Body of pancreas (tissue), 4 donors: ENCODE measurements at regions not wholly inside any gene's neighbourhood (a gene's known extent, or its start where the extent isn't known, plus 50 kb on each side); places are given as distances from the start of the nearest gene placed in this dataset.

Source experiments
- CTCF ChIP-seq, 7 experiments: fragments of 450-650 bp in 4 of 7; fragments of 200-600 bp in 3 of 7; sonication (generic) in 3 of 7; IDR thresholded peaks; one replicate each; pipeline ENCODE4 v1.5.1; 2016 to 2019; ENCODE audit warnings: antibody characterized with exemption in 7 of 7
- POLR2A ChIP-seq, 3 donors: fragments of 450-650 bp; IDR thresholded peaks; one replicate each; pipeline ENCODE4 v1.6.1; 2016; ENCODE audit warnings: antibody characterized with exemption in 3 of 3, mild to moderate bottlenecking in 2 of 3

DNA sequence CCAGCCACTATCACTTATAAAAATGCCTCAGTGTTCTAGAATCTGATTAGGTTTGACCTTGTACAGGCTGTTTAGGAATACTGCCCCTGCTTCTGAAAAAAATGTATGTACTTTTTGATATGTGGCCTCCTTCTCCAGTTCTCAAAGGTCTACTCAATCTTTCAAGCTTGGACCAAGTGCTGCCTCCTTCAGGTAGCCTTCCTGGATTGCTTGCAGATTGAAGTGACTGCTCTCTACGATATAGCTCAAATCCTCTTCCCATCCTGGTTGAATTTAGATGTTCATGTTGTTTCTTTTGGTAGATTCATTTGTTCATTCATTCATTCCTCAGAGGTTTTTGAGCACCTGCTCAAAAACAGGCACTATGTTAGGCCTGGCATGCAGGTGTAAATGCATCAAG lies 77.2 kb upstream of the NPTX2 start:
- no peak for TF ChIP-seq CTCF (IDR thresholded peaks at IDR 0.05)
- no peak for TF ChIP-seq POLR2A (IDR thresholded peaks at IDR 0.05)
